ENCODE measurements at regions not wholly inside any gene's neighbourhood (a gene's known extent, or its start where the extent isn't known, plus 50 kb on each side); places are given as distances from the start of the nearest gene placed in this dataset.

DNA sequence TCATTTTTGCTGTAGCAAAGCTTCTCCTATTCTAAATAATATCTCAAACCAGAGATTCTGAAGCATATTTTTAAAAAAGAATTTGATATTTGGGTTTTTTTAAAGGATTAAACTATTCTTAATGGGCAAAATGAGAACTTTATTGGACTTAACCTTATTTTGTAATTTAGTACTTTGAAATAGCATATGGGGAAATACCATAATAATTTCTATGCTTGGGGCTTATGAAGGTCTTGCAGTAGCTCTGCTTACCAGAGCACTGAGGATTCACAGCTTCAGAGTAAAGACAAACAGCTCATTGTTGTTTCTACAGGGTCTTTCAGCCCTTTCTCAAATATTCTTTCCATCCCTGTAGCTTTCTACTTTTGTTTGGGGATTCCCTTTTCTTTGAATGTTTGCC is 111.2 kb upstream of the ZNF648 start:
- TF ChIP-seq POLR2AphosphoS5 (IDR thresholded peaks at IDR 0.05) (no peak), POLR2A (IDR thresholded peaks at IDR 0.05) (no peak), EP300 (IDR thresholded peaks at IDR 0.05; ENCODE audit: low read depth) (no peak)
- TF ChIP-seq, protein P1, sequence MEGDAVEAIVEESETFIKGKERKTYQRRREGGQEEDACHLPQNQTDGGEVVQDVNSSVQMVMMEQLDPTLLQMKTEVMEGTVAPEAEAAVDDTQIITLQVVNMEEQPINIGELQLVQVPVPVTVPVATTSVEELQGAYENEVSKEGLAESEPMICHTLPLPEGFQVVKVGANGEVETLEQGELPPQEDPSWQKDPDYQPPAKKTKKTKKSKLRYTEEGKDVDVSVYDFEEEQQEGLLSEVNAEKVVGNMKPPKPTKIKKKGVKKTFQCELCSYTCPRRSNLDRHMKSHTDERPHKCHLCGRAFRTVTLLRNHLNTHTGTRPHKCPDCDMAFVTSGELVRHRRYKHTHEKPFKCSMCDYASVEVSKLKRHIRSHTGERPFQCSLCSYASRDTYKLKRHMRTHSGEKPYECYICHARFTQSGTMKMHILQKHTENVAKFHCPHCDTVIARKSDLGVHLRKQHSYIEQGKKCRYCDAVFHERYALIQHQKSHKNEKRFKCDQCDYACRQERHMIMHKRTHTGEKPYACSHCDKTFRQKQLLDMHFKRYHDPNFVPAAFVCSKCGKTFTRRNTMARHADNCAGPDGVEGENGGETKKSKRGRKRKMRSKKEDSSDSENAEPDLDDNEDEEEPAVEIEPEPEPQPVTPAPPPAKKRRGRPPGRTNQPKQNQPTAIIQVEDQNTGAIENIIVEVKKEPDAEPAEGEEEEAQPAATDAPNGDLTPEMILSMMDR (IDR thresholded peaks at IDR 0.05) = no peak
